Activated CD4-positive, alpha-beta T cell treated with anti-CD3 and anti-CD28 coated beads, Interleukin-2, Interleukin-4, amounts not matched to agents 100 ng/mL and 50 ng/mL, durations not matched to agents 16 hours and 8 hours (primary cell): ENCODE measurements at regions not wholly inside any gene's neighbourhood (a gene's known extent, or its start where the extent isn't known, plus 50 kb on each side); places are given as distances from the start of the nearest gene placed in this dataset.
"Not testable (repeated sequence)": the region's sequence is repeated elsewhere in the genome, so short reads cannot be mapped to it uniquely, and the experiment has no call there.

Experiments used
- DNase-seq: peaks from one replicate; pipeline ENCODE4 v3.0.0-alpha.2; 2020; ENCODE audit warnings: low spot score

- DNase-seq: peak; percentile 15
Observed at GRCh38 chr2:38146907-38147307, 71.0 kb upstream of the CYP1B1 start.

- peak; percentile 3 for DNase-seq
Observed at GRCh38 chr2:38146275-38146906, 70.4 kb upstream of the CYP1B1 start.

DNA sequence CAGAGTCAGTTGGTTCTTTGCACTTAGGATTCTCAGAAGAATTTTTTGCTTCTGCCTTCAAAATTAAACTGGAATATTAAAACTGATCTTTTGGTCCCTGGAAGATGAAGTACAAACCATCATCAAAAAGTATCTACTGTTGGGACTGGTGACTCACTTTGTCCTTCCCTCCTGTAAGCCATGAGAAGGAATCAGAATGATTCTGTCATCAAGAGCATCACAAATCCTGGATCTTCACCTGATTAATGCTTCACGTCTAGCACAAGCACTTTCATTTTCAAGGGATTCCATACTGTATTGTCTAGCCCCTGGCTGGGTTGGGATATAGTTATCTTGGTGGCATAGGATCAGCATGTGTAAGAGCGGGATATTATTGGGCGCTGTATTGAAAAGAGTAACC is 69.3 kb upstream of the CYP1B1 start:
- no peak for DNase-seq

- DNase-seq: no peak
Observed at GRCh38 chr2:38142627-38143026, 66.7 kb upstream of the CYP1B1 start.

GRCh38 chr2:38141501-38141900 is 65.5 kb upstream of the CYP1B1 start:
- no peak for DNase-seq

DNA sequence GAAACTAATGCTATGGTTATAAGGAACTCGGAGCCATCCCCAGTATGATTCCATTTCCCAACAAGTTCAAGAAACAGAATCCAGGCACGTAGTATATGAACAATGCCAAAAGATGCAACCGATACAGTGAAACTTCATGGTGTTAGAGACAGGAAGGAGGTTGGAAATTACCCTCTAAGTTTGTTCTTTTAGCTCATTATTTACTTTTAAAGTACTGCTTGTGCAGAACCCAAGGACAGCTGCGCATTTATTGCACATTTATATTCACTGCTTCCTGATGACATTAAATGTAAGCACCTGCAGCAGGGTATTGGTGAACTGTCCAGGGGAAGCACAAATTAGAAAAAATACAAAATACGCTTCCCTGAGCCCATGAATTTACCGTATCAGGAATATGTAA is 63.0 kb upstream of the CYP1B1 start:
- no peak for DNase-seq

DNA sequence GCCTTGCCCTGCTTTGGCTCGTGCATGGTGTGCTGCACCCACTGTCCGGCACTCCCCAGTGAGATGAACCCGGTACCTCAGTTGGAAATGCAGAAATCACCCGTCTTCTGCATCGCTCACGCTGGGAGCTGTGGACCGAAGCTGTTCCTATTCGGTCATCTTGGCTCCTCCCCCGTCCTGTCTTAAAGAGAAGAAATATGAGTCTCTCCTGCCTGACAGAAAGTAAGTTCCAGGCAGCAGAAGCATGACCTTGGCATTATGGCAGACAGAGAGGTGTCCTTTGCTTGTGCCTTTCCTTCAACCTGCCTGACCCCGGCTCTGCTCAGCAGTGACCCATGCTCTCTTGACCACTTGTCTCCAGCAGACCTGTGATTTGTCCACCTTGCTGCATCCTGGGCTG is 62.5 kb upstream of the CYP1B1 start:
- DNase-seq: no peak

DNA sequence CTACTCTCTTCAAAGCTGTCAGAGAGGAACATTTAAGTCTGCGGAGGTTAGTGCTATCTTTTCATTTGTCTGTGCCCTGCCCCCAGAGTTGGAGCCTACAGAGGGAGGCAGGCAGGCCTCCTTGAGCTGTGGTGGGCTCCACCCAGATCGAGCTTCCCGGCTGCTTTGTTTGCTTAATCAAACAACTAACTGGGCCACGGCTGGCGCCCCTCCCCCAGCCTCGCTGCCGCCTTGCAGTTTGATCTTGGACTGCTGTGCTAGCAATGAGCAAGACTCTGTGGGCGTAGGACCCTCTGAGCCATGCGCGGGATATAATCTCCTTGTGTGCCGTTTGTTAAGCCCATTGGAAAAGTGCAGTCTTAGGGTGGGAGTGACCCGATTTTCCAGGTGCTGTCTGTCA is 62.0 kb upstream of the CYP1B1 start:
- not testable (repeated sequence) for DNase-seq

DNA sequence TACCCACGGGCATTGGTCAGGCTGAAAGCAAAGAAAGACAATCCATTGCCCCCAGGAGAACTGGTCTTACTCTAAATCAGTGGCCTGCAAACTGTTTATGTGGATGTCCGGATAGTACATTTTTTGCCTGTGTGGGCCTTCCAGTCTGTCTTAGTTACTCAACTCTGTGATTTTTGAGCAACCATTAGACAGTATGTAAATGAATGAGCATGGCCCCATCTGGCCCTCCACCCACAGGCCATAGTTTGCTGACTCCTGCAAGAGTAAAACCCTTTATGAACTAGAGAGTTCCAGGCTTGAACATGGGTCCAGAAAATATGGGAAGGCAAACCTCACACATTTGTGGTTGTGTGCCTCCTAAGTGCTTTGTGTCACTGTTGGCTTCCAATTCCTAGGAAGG is 55.7 kb upstream of the CYP1B1 start:
- no peak for DNase-seq

DNA sequence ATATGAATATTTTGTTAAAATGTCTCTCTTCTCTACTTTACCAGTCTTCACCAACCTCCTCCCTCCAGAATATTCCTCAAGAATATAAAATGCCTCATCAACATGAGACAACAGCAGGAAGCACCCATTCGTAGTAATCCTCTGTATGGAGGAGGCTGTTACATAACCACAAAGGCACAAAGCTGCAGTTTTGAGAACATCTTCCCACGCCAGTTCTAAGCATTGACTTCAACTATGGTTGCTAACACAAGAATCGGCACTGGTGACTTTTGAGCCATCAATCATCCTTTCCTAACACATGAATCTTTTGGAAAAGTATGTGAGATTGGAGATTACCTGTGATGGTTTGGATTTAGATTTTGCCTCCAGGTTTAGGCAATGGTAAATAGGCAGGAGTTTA is 54.9 kb upstream of the CYP1B1 start:
- no peak for DNase-seq

- no peak for DNase-seq
Observed at GRCh38 chr2:38129987-38130386, 54.0 kb upstream of the CYP1B1 start.

DNA sequence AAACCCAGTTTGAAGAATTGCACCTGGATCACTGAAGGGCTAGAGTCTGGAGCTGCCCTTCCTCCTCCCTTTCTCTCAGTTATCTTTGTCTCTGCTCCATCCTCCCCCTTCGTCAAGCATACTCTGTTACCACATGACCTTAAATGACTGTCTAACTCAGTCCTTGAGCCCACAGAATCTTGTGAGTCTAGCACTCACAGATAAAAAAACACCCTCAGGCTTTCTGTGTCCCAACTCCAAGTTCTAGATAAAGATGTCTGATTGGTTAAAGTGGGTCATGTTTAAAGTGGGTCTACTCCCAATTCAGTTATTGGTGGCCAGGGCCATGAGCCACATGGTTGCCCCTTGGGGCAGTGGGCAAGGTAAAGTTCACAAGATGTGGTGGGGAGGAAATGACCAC is 53.5 kb upstream of the CYP1B1 start:
- DNase-seq: no peak

DNA sequence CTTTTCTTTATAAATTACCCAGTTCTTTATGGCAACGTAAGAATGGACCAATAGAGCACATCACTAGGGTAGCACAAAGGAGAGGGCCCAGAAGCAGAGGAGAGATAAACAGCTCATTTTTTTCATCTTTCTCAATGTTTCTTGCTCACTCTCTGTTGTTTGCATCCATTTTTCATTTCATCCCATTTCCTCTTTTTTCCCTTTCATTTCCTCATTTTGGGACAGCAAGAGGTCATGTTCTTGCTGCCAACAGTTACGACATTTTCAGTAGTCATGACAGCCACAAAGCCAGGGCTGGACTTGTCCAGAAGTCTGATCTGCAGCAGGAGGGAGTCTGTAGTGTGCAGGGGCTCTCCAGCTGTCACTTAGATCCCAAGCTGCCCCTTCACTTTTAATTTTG is 52.7 kb upstream of the CYP1B1 start:
- DNase-seq: no peak

- no peak for DNase-seq
Observed at GRCh38 chr2:38127277-38127676, 51.3 kb upstream of the CYP1B1 start.

DNA sequence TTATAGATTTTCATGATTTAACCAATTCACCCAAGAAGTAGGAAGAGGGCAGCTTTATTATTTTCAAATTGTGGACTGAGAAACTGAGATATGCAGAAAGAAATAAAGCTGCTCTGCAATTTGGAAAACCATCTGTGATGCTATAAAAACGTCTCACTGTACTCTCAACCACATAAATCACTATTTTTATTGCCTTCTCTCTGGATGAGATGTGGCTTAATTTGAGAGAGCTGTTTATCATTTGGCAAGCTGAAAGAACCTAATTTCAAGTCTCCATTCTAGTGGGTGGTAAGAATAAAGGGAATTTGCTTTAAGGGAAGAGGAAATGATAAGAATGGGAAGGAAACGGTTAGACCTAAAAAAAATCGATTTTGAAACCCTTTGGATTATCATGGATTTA is 49.9 kb upstream of the CYP1B1 start:
- DNase-seq: no peak
